Stimulated activated CD8-positive, alpha-beta memory T cell treated with anti-CD3 and anti-CD28 coated beads, Interleukin-7, amount 100 ng/mL, for 48 hours (primary cell): ENCODE measurements at regions not wholly inside any gene's neighbourhood (a gene's known extent, or its start where the extent isn't known, plus 50 kb on each side); places are given as distances from the start of the nearest gene placed in this dataset.
A peak's percentile ranks its signal among the peaks of the same experiment; 100 is the strongest.

ENCODE experiments used
- DNase-seq, 2 donors: peaks; one replicate each; pipeline ENCODE4 v3.0.0-alpha.2; 2020; ENCODE audit warnings: low read depth in 1 of 2; ENCODE audit errors: extremely low read depth in 1 of 2

GRCh38 chr11:69411257-69411924, 70.1 kb upstream of the LINC01488 start:
- no peak for DNase-seq

GRCh38 chr11:69413015-69413801, 68.3 kb upstream of the LINC01488 start:
- DNase-seq, result no peak

DNA sequence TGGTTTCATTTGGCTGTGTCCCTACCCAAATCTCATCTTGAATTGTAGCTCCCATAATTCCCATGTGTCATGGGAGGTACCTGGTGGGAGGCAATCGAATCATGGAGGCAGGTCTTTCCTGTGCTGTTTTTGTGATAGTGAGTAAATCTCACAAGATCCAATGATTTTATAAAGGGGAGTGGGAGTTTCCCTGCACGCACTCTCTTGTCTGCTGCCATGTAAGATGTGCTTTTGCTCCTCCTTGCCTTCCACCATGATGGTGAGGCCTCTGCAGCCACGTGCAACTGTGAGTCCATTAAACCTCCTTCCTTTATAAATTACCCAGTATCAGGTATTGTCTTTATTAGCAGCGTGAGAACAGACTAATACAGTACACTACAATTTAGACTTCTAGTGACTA, 67.5 kb upstream of the LINC01488 start:
- no peak for DNase-seq

DNA sequence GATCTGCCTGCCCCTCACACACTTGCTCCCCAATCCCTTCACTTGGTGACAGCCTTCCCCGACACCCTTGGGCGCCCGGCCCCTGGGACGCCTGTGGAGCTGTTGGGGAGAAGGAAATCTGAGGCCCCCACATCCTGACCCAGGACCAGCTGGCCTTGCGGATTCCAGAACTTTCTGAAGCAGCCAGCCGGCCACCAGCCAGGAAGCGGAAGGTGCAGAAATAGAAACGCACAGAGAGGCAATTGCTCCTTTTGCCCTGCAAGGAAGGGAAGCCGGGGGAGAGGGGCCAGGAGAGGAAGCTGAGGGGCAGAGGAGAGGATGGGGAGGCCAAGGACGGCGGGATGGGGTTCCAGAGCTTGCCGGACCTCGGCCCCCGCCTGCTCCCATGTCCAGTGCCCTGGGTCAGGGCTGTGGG, 66.7 kb upstream of the LINC01488 start:
- no peak for DNase-seq

- no peak for DNase-seq
These were observed 65.9 kb upstream of the LINC01488 start for GRCh38 chr11:69415411-69416142.

DNA sequence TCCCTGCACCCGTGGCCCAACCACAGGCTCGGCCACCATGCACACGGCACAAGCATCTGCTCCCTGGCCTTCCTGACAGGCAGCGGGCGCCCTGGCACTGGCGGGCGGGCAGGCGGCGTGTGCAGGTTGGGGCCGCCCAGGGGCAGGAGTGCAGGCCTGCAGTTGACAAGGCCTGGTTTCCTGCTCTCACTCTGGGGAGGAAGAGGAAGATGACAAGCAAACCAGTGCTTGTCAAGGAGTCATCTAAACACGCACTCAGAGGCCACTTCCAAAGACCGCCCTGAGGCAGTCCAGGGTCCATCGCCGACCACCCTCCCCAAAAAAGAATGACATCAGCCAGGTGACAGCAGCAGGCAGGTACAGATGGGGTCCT, 65.3 kb upstream of the LINC01488 start:
- no peak for DNase-seq

DNA sequence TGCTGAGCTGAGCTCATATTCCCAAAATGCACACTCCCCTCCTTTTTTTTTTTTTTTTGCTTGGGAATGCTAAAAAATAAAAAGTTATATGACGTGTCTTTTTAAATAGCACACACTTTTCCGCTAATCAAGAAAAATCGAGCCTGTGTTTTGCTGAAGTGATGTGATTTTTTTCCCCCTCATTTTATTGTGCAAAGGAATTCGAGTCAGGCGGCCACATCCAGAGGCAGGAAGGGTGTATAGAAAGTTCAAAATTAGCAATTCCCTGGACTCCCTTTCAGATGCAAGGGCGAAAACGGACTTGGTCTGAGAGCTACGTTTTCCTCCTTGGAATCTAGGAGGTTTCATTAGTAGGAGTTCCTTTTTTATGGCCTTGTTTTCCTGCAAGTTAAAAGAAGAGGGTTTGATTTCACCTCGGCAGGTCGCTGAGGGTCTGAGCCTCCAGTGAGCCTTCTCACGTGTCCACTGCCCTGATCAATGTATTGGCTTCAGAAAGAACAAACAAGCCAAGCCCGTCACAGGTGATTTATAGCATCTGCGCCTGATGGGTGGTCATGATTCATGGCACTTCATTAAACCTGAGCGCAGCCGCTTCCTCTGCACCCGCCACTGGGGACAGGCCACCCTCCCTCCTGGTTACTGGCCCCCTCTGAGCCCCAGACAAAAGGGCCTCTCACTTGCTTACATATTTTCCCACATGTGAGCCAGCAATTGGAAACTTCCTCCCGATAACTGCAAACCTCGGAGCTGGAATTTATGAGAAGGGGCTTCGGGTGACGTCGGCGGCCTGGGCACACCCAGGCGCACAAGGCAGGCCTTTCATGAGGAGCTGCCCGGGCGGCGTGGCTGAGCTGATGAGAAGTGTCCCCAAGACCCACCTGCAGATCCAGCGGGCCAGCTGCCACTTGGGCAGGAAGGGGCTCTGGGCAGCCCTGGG, 64.4 kb upstream of the LINC01488 start:
- DNase-seq, result no peak

DNA sequence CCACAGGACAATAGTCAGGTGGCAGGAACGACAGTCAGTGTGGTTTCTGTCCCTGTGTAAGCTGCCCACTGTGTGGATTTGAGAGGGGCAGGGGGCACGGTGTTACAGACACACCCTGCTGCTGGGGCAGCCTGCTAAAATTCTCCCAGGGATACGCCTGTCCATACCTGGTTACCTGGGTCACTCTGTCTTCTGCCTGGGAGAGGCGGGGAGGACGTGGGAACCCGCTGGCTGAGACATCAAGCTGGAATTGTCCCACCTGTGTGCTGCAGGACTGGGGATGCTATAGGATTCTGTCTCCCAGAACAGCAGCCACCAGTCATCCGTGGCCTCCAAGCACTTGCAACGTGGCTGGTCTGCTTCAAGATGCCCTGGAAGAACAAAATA, 63.8 kb upstream of the LINC01488 start:
- DNase-seq, result no peak

DNA sequence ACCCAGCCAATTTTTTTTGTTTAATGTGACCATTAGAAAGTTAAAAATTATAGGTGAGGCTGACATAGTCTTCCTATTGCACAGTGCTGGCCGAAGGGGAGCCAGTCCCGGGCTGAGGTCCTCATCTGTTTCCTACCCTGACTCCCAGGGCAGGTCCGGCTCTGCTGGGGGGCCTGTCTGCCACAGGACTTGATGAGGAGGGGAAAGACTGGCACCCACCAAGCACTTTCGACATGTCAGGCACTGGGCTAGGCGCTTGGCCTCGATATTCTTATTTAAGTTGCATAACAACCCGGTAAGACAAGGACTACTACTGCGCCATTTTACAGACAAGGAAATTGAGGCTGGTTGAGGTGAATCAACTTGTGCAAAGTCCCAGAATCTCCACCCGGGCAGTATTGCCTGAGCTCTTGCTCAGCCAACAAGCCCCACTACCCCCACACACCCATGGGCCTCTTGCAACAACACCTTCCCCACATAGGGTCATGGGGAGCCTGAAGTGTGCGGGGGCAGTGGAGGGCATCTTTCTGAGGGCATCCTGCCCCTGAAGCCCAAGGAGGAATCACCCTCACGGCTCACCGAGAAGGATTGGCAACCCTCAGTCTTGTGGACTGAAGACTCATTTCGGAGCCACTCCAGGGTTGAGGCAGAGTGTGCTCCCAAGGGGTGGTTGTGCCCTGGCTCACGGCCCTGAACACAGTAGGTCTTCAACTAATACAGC, 62.7 kb upstream of the LINC01488 start:
- no peak for DNase-seq

- no peak for DNase-seq
These were observed 61.6 kb upstream of the LINC01488 start for GRCh38 chr11:69419662-69420395.

GRCh38 chr11:69422645-69423044, 58.8 kb upstream of the LINC01488 start:
- no peak for DNase-seq

GRCh38 chr11:69423181-69423580, 58.3 kb upstream of the LINC01488 start:
- DNase-seq, result no peak

DNA sequence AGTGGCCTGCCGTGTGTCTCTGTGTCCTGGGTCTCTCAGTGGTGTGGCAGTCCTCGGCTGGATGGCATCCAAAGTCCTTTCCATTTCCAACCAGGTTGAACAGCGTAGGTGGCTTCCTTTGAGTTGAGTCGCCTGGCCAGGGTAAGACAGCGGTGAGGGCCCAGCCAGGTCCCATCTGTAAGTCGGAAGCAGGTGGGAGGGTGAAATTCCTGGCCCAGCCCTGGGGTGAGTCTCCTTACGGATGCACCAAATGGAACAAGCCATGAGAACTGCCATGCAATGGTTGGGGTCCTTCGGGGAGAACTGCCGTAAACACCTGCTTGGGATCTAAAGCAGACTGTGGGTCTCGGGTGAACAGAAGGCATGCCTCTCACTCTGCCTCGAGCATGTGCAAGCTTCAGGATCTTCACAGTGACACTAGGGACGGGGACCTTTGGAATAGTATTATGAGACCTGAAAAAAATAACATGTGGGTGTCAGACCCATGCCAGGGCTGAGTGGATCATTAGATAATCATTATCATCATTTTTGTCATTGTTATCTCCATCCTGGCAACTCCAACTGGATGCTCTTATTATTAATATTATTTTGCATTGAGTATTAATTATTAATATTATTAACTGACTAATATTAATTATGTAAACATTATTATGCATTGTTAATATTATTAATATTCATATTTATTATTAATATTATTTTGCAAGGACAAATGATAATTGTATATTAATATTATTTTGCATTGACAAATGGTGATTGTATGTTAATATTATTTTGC, 57.7 kb upstream of the LINC01488 start:
- no peak for DNase-seq

DNA sequence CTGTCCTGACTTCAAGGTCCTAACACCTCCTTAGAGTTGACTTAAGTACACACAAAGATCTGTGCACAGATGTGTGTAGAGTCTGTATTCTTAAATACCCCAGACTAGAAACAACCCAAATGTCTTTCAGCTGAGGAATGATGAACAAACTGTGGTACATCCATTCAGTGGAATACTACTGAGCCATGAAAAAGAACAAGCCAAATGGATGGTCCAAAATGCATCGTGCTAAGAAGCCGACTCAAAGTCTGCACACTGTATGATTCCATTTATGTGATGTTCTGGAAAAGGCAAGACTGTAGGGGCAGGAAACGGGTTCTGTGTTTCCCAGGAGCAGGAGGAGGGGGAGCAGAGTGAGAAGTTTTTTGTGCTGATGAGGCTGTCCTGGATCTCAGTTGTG, 56.7 kb upstream of the LINC01488 start:
- DNase-seq, result no peak

- DNase-seq, result no peak
These were observed 56.0 kb upstream of the LINC01488 start for GRCh38 chr11:69425444-69425843.

- peak in 1 of 2 donors; percentile 42 for DNase-seq
These were observed 55.4 kb upstream of the LINC01488 start for GRCh38 chr11:69425895-69426544.

DNA sequence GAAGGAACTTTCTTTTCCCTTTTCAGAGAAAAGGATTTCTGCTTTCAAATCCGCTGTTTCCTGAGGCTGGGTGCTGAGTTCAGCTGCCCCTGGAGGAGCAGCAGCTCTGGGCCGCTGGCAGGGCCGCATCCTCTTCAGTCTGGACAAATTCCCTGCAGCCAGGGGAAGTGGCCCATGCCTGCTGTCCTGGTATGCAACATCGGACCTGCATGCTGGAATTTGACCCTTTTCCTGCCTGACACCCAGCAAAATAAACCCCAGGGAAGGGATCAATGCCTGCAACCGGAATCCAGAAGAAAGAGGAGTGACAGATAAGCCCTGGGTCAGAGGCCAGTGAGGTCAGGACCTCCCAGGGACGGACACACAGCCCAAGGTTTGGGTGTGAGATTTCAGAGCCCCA, 54.1 kb upstream of the LINC01488 start:
- DNase-seq, result no peak
